ENCODE measurements at regions not wholly inside any gene's neighbourhood (a gene's known extent, or its start where the extent isn't known, plus 50 kb on each side); places are given as distances from the start of the nearest gene placed in this dataset.

GRCh38 chr1:60745484-60745883 is 336.9 kb upstream of the NFIA start:
- TF ChIP-seq GABPA (IDR thresholded peaks at IDR 0.05; ENCODE audit: low read depth) (no peak), CTCF (IDR thresholded peaks at IDR 0.05; ENCODE audit: insufficient read depth, low read length) (no peak), POLR2AphosphoS5 (IDR thresholded peaks at IDR 0.05; ENCODE audit: low read depth) (no peak), SPI1 (IDR thresholded peaks at IDR 0.05; ENCODE audit: borderline replicate concordance, low read depth) (no peak), REST (IDR thresholded peaks at IDR 0.05; ENCODE audit: insufficient replicate concordance, low read depth) (no peak)
- H3K27me3 ChIP-seq (ENCODE audit: insufficient read depth, poor library complexity, severe bottlenecking) = no peaks in the 10 kb centered on the region
- H3K4me3 ChIP-seq (replicated peaks; ENCODE audit: insufficient read depth, low read length) = no peak overlapping the region
- no peak for DNase-seq (ENCODE audit: low read depth in 1 of 2, low spot score in 1 of 2)
- no peak overlapping the region for H3K27ac ChIP-seq (replicated peaks)

GRCh38 chr1:60742339-60742738 is 340.0 kb upstream of the NFIA start:
- DNase-seq (ENCODE audit: low read depth in 1 of 2, low spot score in 1 of 2) = no peak
- TF ChIP-seq CTCF (IDR thresholded peaks at IDR 0.05; ENCODE audit: insufficient read depth, low read length) = no peak
- no peak for TF ChIP-seq REST (IDR thresholded peaks at IDR 0.05; ENCODE audit: insufficient replicate concordance, low read depth)
- TF ChIP-seq GABPA (IDR thresholded peaks at IDR 0.05; ENCODE audit: low read depth) = no peak
- TF ChIP-seq SPI1 (IDR thresholded peaks at IDR 0.05; ENCODE audit: borderline replicate concordance, low read depth) = no peak
- no peak for TF ChIP-seq POLR2AphosphoS5 (IDR thresholded peaks at IDR 0.05; ENCODE audit: low read depth)
- Histone ChIP-seq H3K4me3 (replicated peaks; ENCODE audit: insufficient read depth, low read length) (no peak overlapping the region), H3K27me3 (ENCODE audit: insufficient read depth, poor library complexity, severe bottlenecking) (no peaks in the 10 kb centered on the region), H3K27ac (replicated peaks) (no peak overlapping the region)

- no peaks in the 10 kb centered on the region for H3K27me3 ChIP-seq (ENCODE audit: insufficient read depth, poor library complexity, severe bottlenecking)
- no peak overlapping the region for H3K4me3 ChIP-seq (replicated peaks; ENCODE audit: insufficient read depth, low read length)
- TF ChIP-seq REST (IDR thresholded peaks at IDR 0.05; ENCODE audit: insufficient replicate concordance, low read depth) = no peak
- no peak for TF ChIP-seq SPI1 (IDR thresholded peaks at IDR 0.05; ENCODE audit: borderline replicate concordance, low read depth)
- no peak for TF ChIP-seq CTCF (IDR thresholded peaks at IDR 0.05; ENCODE audit: insufficient read depth, low read length)
- TF ChIP-seq GABPA (IDR thresholded peaks at IDR 0.05; ENCODE audit: low read depth) = no peak
- no peak for TF ChIP-seq POLR2AphosphoS5 (IDR thresholded peaks at IDR 0.05; ENCODE audit: low read depth)
- no peak overlapping the region for H3K27ac ChIP-seq (replicated peaks)
- DNase-seq (ENCODE audit: low read depth in 1 of 2, low spot score in 1 of 2) = no peak
Observed at GRCh38 chr1:60740154-60740553, 342.2 kb upstream of the NFIA start.

All from HL-60 (cell line).